ENCODE measurements at regions not wholly inside any gene's neighbourhood (a gene's known extent, or its start where the extent isn't known, plus 50 kb on each side); places are given as distances from the start of the nearest gene placed in this dataset.

- H3K4me3 Mint-ChIP-seq, result no peak overlapping the region
- no peaks in the 10 kb centered on the region for H3K36me3 ChIP-seq (replicated peaks in 1 of 2; ENCODE audit: control extremely low read depth in 1 of 2, control insufficient read depth in 1 of 2, extremely low read depth in 1 of 2, insufficient read depth in 2 of 2, low read length in 1 of 2)
- intact Hi-C loops (cut with micrococcal nuclease), result no loop called here
- no peak overlapping the region for H3K9ac ChIP-seq (ENCODE audit: low read length)
- no peak for TF ChIP-seq EZH2 (IDR thresholded peaks at IDR 0.05; ENCODE audit: borderline replicate concordance, insufficient read depth, low read depth, low read length, poor library complexity, severe bottlenecking)
- TF ChIP-seq, protein P1, sequence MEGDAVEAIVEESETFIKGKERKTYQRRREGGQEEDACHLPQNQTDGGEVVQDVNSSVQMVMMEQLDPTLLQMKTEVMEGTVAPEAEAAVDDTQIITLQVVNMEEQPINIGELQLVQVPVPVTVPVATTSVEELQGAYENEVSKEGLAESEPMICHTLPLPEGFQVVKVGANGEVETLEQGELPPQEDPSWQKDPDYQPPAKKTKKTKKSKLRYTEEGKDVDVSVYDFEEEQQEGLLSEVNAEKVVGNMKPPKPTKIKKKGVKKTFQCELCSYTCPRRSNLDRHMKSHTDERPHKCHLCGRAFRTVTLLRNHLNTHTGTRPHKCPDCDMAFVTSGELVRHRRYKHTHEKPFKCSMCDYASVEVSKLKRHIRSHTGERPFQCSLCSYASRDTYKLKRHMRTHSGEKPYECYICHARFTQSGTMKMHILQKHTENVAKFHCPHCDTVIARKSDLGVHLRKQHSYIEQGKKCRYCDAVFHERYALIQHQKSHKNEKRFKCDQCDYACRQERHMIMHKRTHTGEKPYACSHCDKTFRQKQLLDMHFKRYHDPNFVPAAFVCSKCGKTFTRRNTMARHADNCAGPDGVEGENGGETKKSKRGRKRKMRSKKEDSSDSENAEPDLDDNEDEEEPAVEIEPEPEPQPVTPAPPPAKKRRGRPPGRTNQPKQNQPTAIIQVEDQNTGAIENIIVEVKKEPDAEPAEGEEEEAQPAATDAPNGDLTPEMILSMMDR (IDR thresholded peaks at IDR 0.05), result no peak
- ChIA-PET CTCF (no interaction called here), POLR2A (no interaction called here)
- no peak for ATAC-seq (ENCODE audit: low read depth)
- WGBS (ENCODE audit: insufficient coverage), result no CpG with 5 or more reads among the region's 4 CpGs
- H3K4me1 Mint-ChIP-seq, result no peaks in the 10 kb centered on the region
- H2AFZ ChIP-seq (ENCODE audit: insufficient read depth, low read depth, low read length, poor library complexity, severe bottlenecking), result no peak overlapping the region
- no peaks in the 10 kb centered on the region for H3K9me3 ChIP-seq (ENCODE audit: control extremely low read depth in 1 of 3, control insufficient read depth in 2 of 3, insufficient read depth in 1 of 3, low read length in 2 of 3)
- H3K4me2 ChIP-seq (replicated peaks; ENCODE audit: low read depth, low read length, poor library complexity, severe bottlenecking), result no peak overlapping the region
- no peak overlapping the region for H3K27ac Mint-ChIP-seq
- no peaks in the 10 kb centered on the region for H3K4me1 ChIP-seq (ENCODE audit: control insufficient read depth in 2 of 2, insufficient read depth in 2 of 2, low read length in 2 of 2)
- no peaks in the 10 kb centered on the region for H3K79me2 ChIP-seq (ENCODE audit: control insufficient read depth, insufficient read depth, low read length)
- H3K27ac ChIP-seq (ENCODE audit: low read length in 2 of 2), result no peak overlapping the region
- no peak for DNase-seq
- H3K27me3 ChIP-seq (replicated peaks in 1 of 4; ENCODE audit: control extremely low read depth in 1 of 4, control insufficient read depth in 3 of 4, insufficient read depth in 4 of 4, low read length in 3 of 4), result no peaks in the 10 kb centered on the region
- peaks cover 23% of the 10 kb centered on the region for H3K27me3 Mint-ChIP-seq
- H3K4me3 ChIP-seq (ENCODE audit: control extremely low read depth in 1 of 5, extremely low read depth in 1 of 5, insufficient read depth in 1 of 5, low read depth in 2 of 5, low read length in 4 of 5), result no peak overlapping the region
- no peaks in the 10 kb centered on the region for H4K20me1 ChIP-seq (ENCODE audit: control insufficient read depth, insufficient read depth, low read length, poor library complexity, severe bottlenecking)
- H3K9me3 Mint-ChIP-seq (ENCODE audit: insufficient read depth), result no peaks in the 10 kb centered on the region
Observed at GRCh38 chr2:133674066-133674432, 105.8 kb upstream of the NCKAP5 start.

DNA sequence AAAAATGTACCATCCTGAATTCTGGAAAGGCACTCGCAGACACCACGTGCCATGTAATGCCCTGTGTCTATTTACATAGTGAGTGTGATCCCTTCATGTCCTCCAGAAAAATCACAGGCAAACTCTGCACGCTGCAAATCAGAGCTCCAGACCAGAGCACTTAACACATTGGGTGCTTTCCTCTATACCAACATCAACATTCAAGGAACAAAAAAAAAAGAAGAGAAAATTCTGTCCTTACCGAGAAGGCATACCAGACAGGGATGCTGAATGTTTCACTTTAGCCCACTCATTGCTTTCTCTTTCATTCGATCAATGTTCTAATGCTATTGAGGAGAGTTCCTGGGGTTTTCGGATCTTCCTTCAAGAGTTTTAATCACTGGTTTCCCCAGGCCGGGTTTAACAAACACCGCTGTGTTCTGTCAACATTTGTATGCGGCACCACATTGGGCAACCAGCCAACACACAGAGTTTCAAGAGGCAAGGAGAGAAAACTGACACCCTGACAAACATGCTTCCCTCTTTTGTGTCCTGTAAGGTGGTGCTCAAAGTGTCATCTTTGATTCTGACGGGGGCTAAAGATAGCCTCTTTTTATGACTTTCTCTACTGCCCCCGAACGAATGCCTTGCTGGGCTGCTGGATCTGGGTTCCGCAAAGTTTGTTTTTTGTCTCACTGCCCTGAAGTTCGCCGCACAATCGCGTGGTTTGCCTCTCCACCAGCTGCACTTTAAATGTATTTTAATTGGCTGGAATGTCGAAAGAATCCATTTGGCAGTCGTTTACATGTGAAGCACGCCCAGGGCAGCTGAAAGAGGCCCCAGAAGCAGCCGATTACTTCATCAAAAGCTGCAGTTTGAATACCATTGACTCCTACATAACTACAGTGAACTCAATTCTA is 106.4 kb upstream of the NCKAP5 start:
- Mint-ChIP-seq H3K27ac (no peak overlapping the region), H3K4me3 (no peak overlapping the region), H3K4me1 (no peaks in the 10 kb centered on the region), H3K27me3 (peaks cover 23% of the 10 kb centered on the region), H3K9me3 (ENCODE audit: insufficient read depth) (no peaks in the 10 kb centered on the region)
- Histone ChIP-seq H2AFZ (ENCODE audit: insufficient read depth, low read depth, low read length, poor library complexity, severe bottlenecking) (no peak overlapping the region), H3K79me2 (ENCODE audit: control insufficient read depth, insufficient read depth, low read length) (no peaks in the 10 kb centered on the region), H3K4me3 (ENCODE audit: control extremely low read depth in 1 of 5, extremely low read depth in 1 of 5, insufficient read depth in 1 of 5, low read depth in 2 of 5, low read length in 4 of 5) (no peak overlapping the region), H3K9me3 (ENCODE audit: control extremely low read depth in 1 of 3, control insufficient read depth in 2 of 3, insufficient read depth in 1 of 3, low read length in 2 of 3) (no peaks in the 10 kb centered on the region), H3K27me3 (replicated peaks in 1 of 4; ENCODE audit: control extremely low read depth in 1 of 4, control insufficient read depth in 3 of 4, insufficient read depth in 4 of 4, low read length in 3 of 4) (no peaks in the 10 kb centered on the region), H3K36me3 (replicated peaks in 1 of 2; ENCODE audit: control extremely low read depth in 1 of 2, control insufficient read depth in 1 of 2, extremely low read depth in 1 of 2, insufficient read depth in 2 of 2, low read length in 1 of 2) (no peaks in the 10 kb centered on the region), H4K20me1 (ENCODE audit: control insufficient read depth, insufficient read depth, low read length, poor library complexity, severe bottlenecking) (no peaks in the 10 kb centered on the region), H3K9ac (ENCODE audit: low read length) (no peak overlapping the region), H3K4me1 (ENCODE audit: control insufficient read depth in 2 of 2, insufficient read depth in 2 of 2, low read length in 2 of 2) (no peaks in the 10 kb centered on the region), H3K4me2 (replicated peaks; ENCODE audit: low read depth, low read length, poor library complexity, severe bottlenecking) (no peak overlapping the region), H3K27ac (ENCODE audit: low read length in 2 of 2) (no peak overlapping the region)
- no peak for ATAC-seq (ENCODE audit: low read depth)
- DNase-seq, result no peak
- POLR2A ChIA-PET, result no interaction called here
- intact Hi-C loops (cut with micrococcal nuclease), result no loop called here
- TF ChIP-seq EZH2 (IDR thresholded peaks at IDR 0.05; ENCODE audit: borderline replicate concordance, insufficient read depth, low read depth, low read length, poor library complexity, severe bottlenecking), result no peak
- TF ChIP-seq, protein P1 (IDR thresholded peaks at IDR 0.05), result no peak
- CTCF ChIA-PET, result no interaction called here
- WGBS (ENCODE audit: insufficient coverage), result 33% methylated on average over 14 of the region's 21 CpGs
